ENCODE measurements at regions not wholly inside any gene's neighbourhood (a gene's known extent, or its start where the extent isn't known, plus 50 kb on each side); places are given as distances from the start of the nearest gene placed in this dataset.
A peak's percentile ranks its signal among the peaks of the same experiment; 100 is the strongest.
"Not testable (repeated sequence)": the region's sequence is repeated elsewhere in the genome, so short reads cannot be mapped to it uniquely, and the experiment has no call there.

GRCh38 chr10:28909875-28910274 is 232.6 kb downstream of the BAMBI start:
- Histone ChIP-seq H3K27ac (ENCODE audit: low read depth, low read length) (no peak overlapping the region), H3K9me3 (ENCODE audit: control insufficient read depth, insufficient read depth, low read length) (no peaks in the 10 kb centered on the region), H3K4me3 (ENCODE audit: low read depth, low read length) (no peak overlapping the region), H3K27me3 (ENCODE audit: control insufficient read depth, insufficient read depth, low read length) (no peaks in the 10 kb centered on the region)
- ChIA-PET CTCF (no interaction called here), POLR2A (no interaction called here)
- no peak for DNase-seq (ENCODE audit: low read depth, low spot score)
- TF ChIP-seq CTCF (IDR thresholded peaks at IDR 0.05; ENCODE audit: low read depth, low read length) = no peak

GRCh38 chr10:28910956-28911355 is 233.6 kb downstream of the BAMBI start:
- CTCF ChIA-PET = no interaction called here
- Histone ChIP-seq H3K4me3 (ENCODE audit: low read depth, low read length) (no peak overlapping the region), H3K27ac (ENCODE audit: low read depth, low read length) (no peak overlapping the region), H3K27me3 (ENCODE audit: control insufficient read depth, insufficient read depth, low read length) (no peaks in the 10 kb centered on the region), H3K9me3 (ENCODE audit: control insufficient read depth, insufficient read depth, low read length) (no peaks in the 10 kb centered on the region)
- DNase-seq (ENCODE audit: low read depth, low spot score) = peak; percentile 27
- POLR2A ChIA-PET = interaction anchor here (0.6 kb wide), 1 partner anchor 306 kb away, joined by 4 read pairs; no protein-coding TSS in a partner anchor
- no peak for TF ChIP-seq CTCF (IDR thresholded peaks at IDR 0.05; ENCODE audit: low read depth, low read length)

- H3K4me3 ChIP-seq (ENCODE audit: low read depth, low read length); H3K9me3 ChIP-seq (ENCODE audit: control insufficient read depth, insufficient read depth, low read length); DNase-seq (ENCODE audit: low read depth, low spot score); POLR2A ChIA-PET; H3K27me3 ChIP-seq (ENCODE audit: control insufficient read depth, insufficient read depth, low read length); H3K27ac ChIP-seq (ENCODE audit: low read depth, low read length): not testable (repeated sequence)
- CTCF ChIA-PET = interaction anchor here (0.5 kb wide), 1 partner anchor 218 kb away, joined by 4 read pairs; no protein-coding TSS in a partner anchor
These were observed 234.2 kb downstream of the BAMBI start for GRCh38 chr10:28911511-28911910.

- DNase-seq (ENCODE audit: low read depth, low spot score) = no peak
- TF ChIP-seq CTCF (IDR thresholded peaks at IDR 0.05; ENCODE audit: low read depth, low read length) = no peak
- no peaks in the 10 kb centered on the region for H3K9me3 ChIP-seq (ENCODE audit: control insufficient read depth, insufficient read depth, low read length)
- no peak overlapping the region for H3K27ac ChIP-seq (ENCODE audit: low read depth, low read length)
- POLR2A ChIA-PET = no interaction called here
- CTCF ChIA-PET = interaction anchor here (0.5 kb wide), 1 partner anchor 217 kb away, joined by 4 read pairs; no protein-coding TSS in a partner anchor
- no peaks in the 10 kb centered on the region for H3K27me3 ChIP-seq (ENCODE audit: control insufficient read depth, insufficient read depth, low read length)
- no peak overlapping the region for H3K4me3 ChIP-seq (ENCODE audit: low read depth, low read length)
These were observed 234.9 kb downstream of the BAMBI start for GRCh38 chr10:28912017-28912783.

GRCh38 chr10:28913436-28914237 is 236.3 kb downstream of the BAMBI start:
- no peak for DNase-seq (ENCODE audit: low read depth, low spot score)
- POLR2A ChIA-PET = no interaction called here
- Histone ChIP-seq H3K27me3 (ENCODE audit: control insufficient read depth, insufficient read depth, low read length) (no peaks in the 10 kb centered on the region), H3K27ac (ENCODE audit: low read depth, low read length) (no peak overlapping the region), H3K9me3 (ENCODE audit: control insufficient read depth, insufficient read depth, low read length) (no peaks in the 10 kb centered on the region), H3K4me3 (ENCODE audit: low read depth, low read length) (no peak overlapping the region)
- CTCF ChIA-PET = no interaction called here
- no peak for TF ChIP-seq CTCF (IDR thresholded peaks at IDR 0.05; ENCODE audit: low read depth, low read length)
